Glutamatergic neuron (in vitro differentiated cells): ENCODE measurements at regions not wholly inside any gene's neighbourhood (a gene's known extent, or its start where the extent isn't known, plus 50 kb on each side); places are given as distances from the start of the nearest gene placed in this dataset.

Source experiments
- DNase-seq: peaks from one replicate; pipeline ENCODE4 v3.0.0; 2022
- H3K27ac Mint-ChIP-seq: one replicate; pipeline ENCODE4 v1.8.0; 2020; ENCODE audit warnings: mild to moderate bottlenecking, mixed read lengths, inconsistent platforms; ENCODE audit not compliant: unreplicated experiment
- H3K27me3 Mint-ChIP-seq: one replicate; pipeline ENCODE4 v1.8.0; 2020; ENCODE audit warnings: mild to moderate bottlenecking, moderate library complexity, mixed read lengths, inconsistent platforms; ENCODE audit not compliant: unreplicated experiment
- H3K36me3 Mint-ChIP-seq: one replicate; pipeline ENCODE4 v1.8.0; 2020; ENCODE audit warnings: mild to moderate bottlenecking, mixed read lengths, inconsistent platforms; ENCODE audit not compliant: unreplicated experiment
- H3K4me1 Mint-ChIP-seq: one replicate; pipeline ENCODE4 v1.8.0; 2020; ENCODE audit warnings: mild to moderate bottlenecking, low read depth, mixed read lengths, inconsistent platforms; ENCODE audit not compliant: unreplicated experiment
- H3K4me3 Mint-ChIP-seq: one replicate; pipeline ENCODE4 v1.8.0; 2020; ENCODE audit warnings: mild to moderate bottlenecking, mixed read lengths, inconsistent platforms; ENCODE audit not compliant: unreplicated experiment
- H3K9me3 Mint-ChIP-seq: one replicate; pipeline ENCODE4 v1.8.0; 2020; ENCODE audit warnings: mild to moderate bottlenecking, moderate library complexity, mixed read lengths, inconsistent platforms; ENCODE audit not compliant: unreplicated experiment
- CTCF ChIP-seq: fragments of 200-600 bp; sonication (generic); IDR thresholded peaks from one replicate; pipeline ENCODE4 v1.5.0; 2021; ENCODE audit not compliant: partially characterized antibody, unreplicated experiment

- no peak for DNase-seq
- Mint-ChIP-seq H3K9me3 (no peaks in the 10 kb centered on the region), H3K36me3 (no peaks in the 10 kb centered on the region), H3K27ac (no peak overlapping the region), H3K4me3 (no peak overlapping the region), H3K27me3 (no peaks in the 10 kb centered on the region), H3K4me1 (no peaks in the 10 kb centered on the region)
- TF ChIP-seq CTCF: no peak
Measured at GRCh38 chr3:6444888-6445658, 415.8 kb upstream of the GRM7 start.

GRCh38 chr3:6447166-6447801, 413.6 kb upstream of the GRM7 start:
- Mint-ChIP-seq H3K36me3 (no peaks in the 10 kb centered on the region), H3K4me3 (no peak overlapping the region), H3K9me3 (no peaks in the 10 kb centered on the region), H3K27ac (no peak overlapping the region), H3K27me3 (no peaks in the 10 kb centered on the region), H3K4me1 (no peaks in the 10 kb centered on the region)
- no peak for TF ChIP-seq CTCF
- DNase-seq: no peak

GRCh38 chr3:6448011-6448410, 412.9 kb upstream of the GRM7 start:
- DNase-seq: no peak
- Mint-ChIP-seq H3K4me3 (no peak overlapping the region), H3K9me3 (no peaks in the 10 kb centered on the region), H3K27ac (no peak overlapping the region), H3K36me3 (no peaks in the 10 kb centered on the region), H3K4me1 (no peaks in the 10 kb centered on the region), H3K27me3 (no peaks in the 10 kb centered on the region)
- no peak for TF ChIP-seq CTCF

- DNase-seq: no peak
- no peaks in the 10 kb centered on the region for H3K9me3 Mint-ChIP-seq
- no peak overlapping the region for H3K27ac Mint-ChIP-seq
- H3K36me3 Mint-ChIP-seq: no peaks in the 10 kb centered on the region
- TF ChIP-seq CTCF: no peak
- H3K4me3 Mint-ChIP-seq: no peak overlapping the region
- H3K4me1 Mint-ChIP-seq: no peaks in the 10 kb centered on the region
- H3K27me3 Mint-ChIP-seq: no peaks in the 10 kb centered on the region
Measured at GRCh38 chr3:6449099-6449498, 411.8 kb upstream of the GRM7 start.

GRCh38 chr3:6452974-6453373, 407.9 kb upstream of the GRM7 start:
- Mint-ChIP-seq H3K4me3 (no peak overlapping the region), H3K9me3 (no peaks in the 10 kb centered on the region), H3K27ac (no peak overlapping the region), H3K36me3 (no peaks in the 10 kb centered on the region), H3K27me3 (no peaks in the 10 kb centered on the region), H3K4me1 (no peaks in the 10 kb centered on the region)
- no peak for TF ChIP-seq CTCF
- DNase-seq: no peak
